Mesothelial cell of epicardium (in vitro differentiated cells): ENCODE measurements at regions not wholly inside any gene's neighbourhood (a gene's known extent, or its start where the extent isn't known, plus 50 kb on each side); places are given as distances from the start of the nearest gene placed in this dataset.
A peak's percentile ranks its signal among the peaks of the same experiment; 100 is the strongest.

Source experiments
- DNase-seq, 2 experiments: peaks; one replicate each; pipeline ENCODE4 v3.0.0; 2021; ENCODE audit warnings: low spot score in 2 of 2; ENCODE audit not compliant: unreplicated experiment in 2 of 2
- H3K27ac Mint-ChIP-seq: 2 replicates; pipeline ENCODE4 v1.8.0; 2021; ENCODE audit warnings: mixed read lengths
- H3K27me3 Mint-ChIP-seq: 2 replicates; pipeline ENCODE4 v1.8.0; 2021; ENCODE audit warnings: low read depth, mixed read lengths
- H3K36me3 Mint-ChIP-seq: 2 replicates; pipeline ENCODE4 v1.8.0; 2021; ENCODE audit warnings: mixed read lengths
- H3K4me1 Mint-ChIP-seq: 2 replicates; pipeline ENCODE4 v1.8.0; 2021; ENCODE audit warnings: mixed read lengths
- H3K4me3 Mint-ChIP-seq: 2 replicates; pipeline ENCODE4 v1.8.0; 2021; ENCODE audit warnings: mild to moderate bottlenecking, moderate library complexity, mixed read lengths
- H3K9me3 Mint-ChIP-seq: 2 replicates; pipeline ENCODE4 v1.8.0; 2021; ENCODE audit warnings: mixed read lengths
- TF ChIP-seq, protein P1 (sequence below): fragments of 200-600 bp; sonication (generic); IDR thresholded peaks from one replicate; pipeline ENCODE4 v1.5.0; 2021; ENCODE audit warnings: antibody characterized with exemption; ENCODE audit not compliant: unreplicated experiment

DNA sequence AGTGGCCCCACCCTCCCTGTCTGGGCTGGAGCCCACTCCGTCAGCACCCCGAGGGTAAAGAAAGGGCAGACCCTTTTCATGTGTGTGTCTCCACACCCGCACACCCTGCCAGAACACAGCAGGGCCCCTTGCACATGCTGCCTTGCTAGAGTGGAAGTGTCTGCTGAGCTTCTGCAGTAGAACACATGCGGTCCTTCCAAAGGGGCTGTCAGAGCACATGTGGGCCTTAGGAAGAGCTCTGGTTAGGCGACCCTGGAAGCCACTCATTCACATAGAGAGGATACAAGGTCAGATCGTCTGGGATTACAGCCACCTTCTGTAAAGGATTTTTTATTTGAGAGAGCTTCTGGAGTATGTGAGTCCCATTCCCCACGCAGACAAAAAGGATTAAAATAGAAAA lies 613.2 kb upstream of the RAB6C start:
- no peaks in the 10 kb centered on the region for H3K9me3 Mint-ChIP-seq
- no peak for DNase-seq
- TF ChIP-seq, protein P1, sequence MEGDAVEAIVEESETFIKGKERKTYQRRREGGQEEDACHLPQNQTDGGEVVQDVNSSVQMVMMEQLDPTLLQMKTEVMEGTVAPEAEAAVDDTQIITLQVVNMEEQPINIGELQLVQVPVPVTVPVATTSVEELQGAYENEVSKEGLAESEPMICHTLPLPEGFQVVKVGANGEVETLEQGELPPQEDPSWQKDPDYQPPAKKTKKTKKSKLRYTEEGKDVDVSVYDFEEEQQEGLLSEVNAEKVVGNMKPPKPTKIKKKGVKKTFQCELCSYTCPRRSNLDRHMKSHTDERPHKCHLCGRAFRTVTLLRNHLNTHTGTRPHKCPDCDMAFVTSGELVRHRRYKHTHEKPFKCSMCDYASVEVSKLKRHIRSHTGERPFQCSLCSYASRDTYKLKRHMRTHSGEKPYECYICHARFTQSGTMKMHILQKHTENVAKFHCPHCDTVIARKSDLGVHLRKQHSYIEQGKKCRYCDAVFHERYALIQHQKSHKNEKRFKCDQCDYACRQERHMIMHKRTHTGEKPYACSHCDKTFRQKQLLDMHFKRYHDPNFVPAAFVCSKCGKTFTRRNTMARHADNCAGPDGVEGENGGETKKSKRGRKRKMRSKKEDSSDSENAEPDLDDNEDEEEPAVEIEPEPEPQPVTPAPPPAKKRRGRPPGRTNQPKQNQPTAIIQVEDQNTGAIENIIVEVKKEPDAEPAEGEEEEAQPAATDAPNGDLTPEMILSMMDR, result no peak
- H3K4me3 Mint-ChIP-seq, result no peak overlapping the region
- H3K4me1 Mint-ChIP-seq, result peaks cover 38% of the 10 kb centered on the region
- no peak overlapping the region for H3K27ac Mint-ChIP-seq
- H3K36me3 Mint-ChIP-seq, result no peaks in the 10 kb centered on the region
- no peaks in the 10 kb centered on the region for H3K27me3 Mint-ChIP-seq

GRCh38 chr2:129367107-129367506 lies 612.4 kb upstream of the RAB6C start:
- Mint-ChIP-seq H3K4me1 (peaks cover 46% of the 10 kb centered on the region), H3K4me3 (no peak overlapping the region), H3K27ac (no peak overlapping the region), H3K27me3 (no peaks in the 10 kb centered on the region), H3K9me3 (no peaks in the 10 kb centered on the region), H3K36me3 (no peaks in the 10 kb centered on the region)
- DNase-seq, result no peak
- TF ChIP-seq, protein P1, result no peak

DNA sequence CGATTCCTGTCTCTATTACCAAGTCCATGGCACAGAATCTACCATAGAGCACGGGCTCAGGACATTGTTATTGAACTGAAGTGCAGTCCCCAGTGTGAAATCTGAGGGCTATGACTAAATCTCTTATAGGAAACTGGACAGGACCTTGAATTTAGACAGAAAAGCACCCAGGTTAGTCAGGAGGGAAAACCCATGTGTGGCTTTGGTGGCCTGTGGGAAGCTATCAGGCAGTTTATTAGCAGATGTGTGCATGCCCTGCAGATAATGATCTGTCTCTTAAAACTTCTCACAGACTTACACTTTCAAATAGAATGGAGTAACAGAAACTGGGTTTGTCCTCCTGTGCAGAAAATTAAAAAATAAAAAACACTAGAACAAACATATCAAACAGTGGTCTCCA lies 610.0 kb upstream of the RAB6C start:
- Mint-ChIP-seq H3K4me1 (peaks cover 65% of the 10 kb centered on the region), H3K4me3 (no peak overlapping the region), H3K9me3 (no peaks in the 10 kb centered on the region), H3K27me3 (no peaks in the 10 kb centered on the region), H3K27ac (peak overlapping the region; percentile 19), H3K36me3 (no peaks in the 10 kb centered on the region)
- TF ChIP-seq, protein P1, result no peak
- no peak for DNase-seq

DNA sequence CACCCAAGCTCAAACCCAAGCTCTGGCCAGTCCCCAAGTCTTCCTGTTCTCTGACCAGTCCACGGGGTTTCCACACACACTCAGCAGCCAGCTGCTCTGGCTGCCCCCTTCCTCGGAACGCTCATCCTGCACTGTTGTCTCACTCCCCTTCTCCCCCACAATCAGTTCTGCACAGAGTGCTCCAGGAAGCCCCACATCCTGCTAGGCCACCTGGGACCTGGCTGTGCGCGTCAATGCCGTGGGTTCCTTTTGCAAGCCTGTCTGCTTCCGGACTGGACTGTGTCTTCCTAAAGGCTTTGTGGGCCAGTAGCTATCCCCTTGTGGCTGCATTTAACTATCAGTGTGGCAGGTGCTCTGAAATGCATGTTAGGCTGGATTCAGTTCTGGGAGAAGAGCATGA lies 605.0 kb upstream of the RAB6C start:
- TF ChIP-seq, protein P1, result no peak
- Mint-ChIP-seq H3K9me3 (no peaks in the 10 kb centered on the region), H3K36me3 (no peaks in the 10 kb centered on the region), H3K27me3 (no peaks in the 10 kb centered on the region), H3K27ac (peak overlapping the region; percentile 90), H3K4me3 (no peak overlapping the region), H3K4me1 (peaks cover 63% of the 10 kb centered on the region)
- no peak for DNase-seq

DNA sequence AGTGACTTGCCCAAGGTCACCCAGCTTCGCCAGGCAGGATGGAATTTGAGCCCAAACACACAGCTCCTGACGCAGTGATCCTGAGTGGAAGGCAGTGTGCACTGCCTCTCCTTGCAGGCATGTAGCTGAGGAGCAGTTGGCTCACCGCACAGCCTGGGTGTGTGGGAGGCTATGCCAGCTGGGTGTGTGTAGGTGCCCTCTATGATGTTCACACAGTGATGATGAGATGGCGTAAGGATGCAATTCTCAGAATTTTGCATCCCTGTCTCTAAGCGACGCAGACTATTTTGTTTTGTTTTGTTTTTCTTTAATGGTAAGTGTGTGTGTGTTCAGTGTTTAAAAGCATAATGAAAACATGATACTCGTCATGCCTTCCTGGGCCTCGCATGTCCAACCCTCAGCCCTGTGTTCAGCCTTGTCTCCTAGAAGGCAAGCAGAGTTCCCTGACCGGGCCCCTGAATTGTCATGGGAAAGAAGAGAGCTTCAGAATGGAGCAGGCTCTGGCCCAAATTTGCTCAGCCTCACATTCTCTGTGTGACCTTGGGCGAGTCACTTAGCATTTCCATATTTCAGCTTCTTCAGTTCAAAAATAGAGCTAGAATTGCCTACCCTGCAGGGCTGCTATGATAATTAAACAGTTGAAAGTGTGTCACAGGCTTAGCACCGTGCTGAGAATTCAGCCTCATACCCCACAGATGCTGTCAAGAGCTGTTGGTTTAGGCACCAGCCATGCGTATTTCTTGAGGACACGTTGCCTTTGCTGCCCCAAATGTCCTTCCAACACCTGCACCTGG lies 603.6 kb upstream of the RAB6C start:
- Mint-ChIP-seq H3K36me3 (peaks cover 3% of the 10 kb centered on the region), H3K27me3 (no peaks in the 10 kb centered on the region), H3K4me1 (peaks cover 55% of the 10 kb centered on the region), H3K27ac (no peak overlapping the region), H3K9me3 (peaks cover 5% of the 10 kb centered on the region), H3K4me3 (no peak overlapping the region)
- TF ChIP-seq, protein P1, result no peak
- no peak for DNase-seq
